ENCODE measurements at regions not wholly inside any gene's neighbourhood (a gene's known extent, or its start where the extent isn't known, plus 50 kb on each side); places are given as distances from the start of the nearest gene placed in this dataset.
"Not testable (repeated sequence)": the region's sequence is repeated elsewhere in the genome, so short reads cannot be mapped to it uniquely, and the experiment has no call there.

DNA sequence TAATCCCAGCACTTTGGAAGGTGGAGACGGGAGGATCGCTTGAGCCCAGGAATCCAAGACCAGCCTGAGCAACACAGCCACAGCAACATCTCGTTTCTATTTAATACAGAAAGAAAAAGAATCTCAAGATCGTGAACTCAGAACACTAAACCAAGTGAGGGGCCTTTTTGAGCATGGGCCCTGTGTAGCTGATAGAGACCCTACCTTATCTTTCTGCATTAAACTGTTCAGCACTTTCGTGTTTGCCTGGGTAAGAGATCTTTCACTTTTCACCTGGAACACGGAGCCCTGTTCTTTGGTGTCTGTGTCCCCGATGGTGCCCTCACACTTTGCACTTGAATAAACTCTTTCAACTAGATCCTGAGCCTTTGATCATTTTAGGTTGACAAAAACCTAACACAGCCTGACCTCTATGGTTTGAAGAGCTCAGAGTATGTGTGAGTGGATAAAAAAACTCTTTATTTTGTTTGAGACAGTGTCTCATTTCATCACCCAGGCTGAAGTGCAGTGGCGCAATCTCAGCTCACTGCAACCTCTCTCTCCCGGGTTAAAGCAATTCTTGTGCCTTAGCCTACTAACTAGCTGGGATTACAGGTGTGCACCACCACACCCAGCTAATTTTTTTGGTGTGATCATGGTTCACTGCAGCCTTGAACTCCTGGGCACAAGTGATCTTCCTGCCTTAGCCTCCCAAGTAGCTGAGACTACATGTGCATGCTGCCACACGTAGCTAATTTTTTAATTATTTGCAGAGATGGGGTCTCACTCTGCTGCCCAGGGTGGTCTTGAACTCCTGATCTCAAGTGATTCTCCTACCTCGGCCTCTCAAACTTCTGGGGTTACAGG lies 83.8 kb upstream of the GRIN2A start:
- DNase-seq (ENCODE audit: low spot score in 2 of 2): no peak

DNA sequence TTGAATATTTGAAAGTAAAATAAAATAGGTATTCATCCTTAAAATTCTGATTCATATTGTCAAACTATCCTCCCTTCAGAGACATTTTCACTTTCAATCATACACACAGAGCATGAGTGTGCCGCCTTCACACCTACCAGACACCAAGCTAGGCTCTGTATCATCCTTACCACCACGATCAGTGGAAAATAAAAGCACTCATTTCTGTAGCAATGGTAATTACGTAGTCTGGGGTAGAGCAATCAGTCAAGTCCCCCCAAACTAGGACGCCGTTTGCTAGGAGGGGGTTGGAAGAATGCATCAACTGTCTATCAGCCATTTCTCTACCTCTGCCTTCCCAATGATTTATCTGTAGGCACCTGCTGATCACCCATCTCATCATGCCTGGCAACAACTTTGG lies 84.6 kb upstream of the GRIN2A start:
- intact Hi-C loops (cut with DNase I; ENCODE audit: low total_unique reads): no loop called here
- no peak overlapping the region for H3K4me3 ChIP-seq (ENCODE audit: low read depth, poor library complexity, severe bottlenecking)
- WGBS, 2 donors: 80 to 86% methylated on average over 5 of the region's 5 CpGs
- no peak for DNase-seq (ENCODE audit: low spot score in 2 of 2)
- TF ChIP-seq, protein P1, sequence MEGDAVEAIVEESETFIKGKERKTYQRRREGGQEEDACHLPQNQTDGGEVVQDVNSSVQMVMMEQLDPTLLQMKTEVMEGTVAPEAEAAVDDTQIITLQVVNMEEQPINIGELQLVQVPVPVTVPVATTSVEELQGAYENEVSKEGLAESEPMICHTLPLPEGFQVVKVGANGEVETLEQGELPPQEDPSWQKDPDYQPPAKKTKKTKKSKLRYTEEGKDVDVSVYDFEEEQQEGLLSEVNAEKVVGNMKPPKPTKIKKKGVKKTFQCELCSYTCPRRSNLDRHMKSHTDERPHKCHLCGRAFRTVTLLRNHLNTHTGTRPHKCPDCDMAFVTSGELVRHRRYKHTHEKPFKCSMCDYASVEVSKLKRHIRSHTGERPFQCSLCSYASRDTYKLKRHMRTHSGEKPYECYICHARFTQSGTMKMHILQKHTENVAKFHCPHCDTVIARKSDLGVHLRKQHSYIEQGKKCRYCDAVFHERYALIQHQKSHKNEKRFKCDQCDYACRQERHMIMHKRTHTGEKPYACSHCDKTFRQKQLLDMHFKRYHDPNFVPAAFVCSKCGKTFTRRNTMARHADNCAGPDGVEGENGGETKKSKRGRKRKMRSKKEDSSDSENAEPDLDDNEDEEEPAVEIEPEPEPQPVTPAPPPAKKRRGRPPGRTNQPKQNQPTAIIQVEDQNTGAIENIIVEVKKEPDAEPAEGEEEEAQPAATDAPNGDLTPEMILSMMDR (IDR thresholded peaks at IDR 0.05): no peak
- no peak for TF ChIP-seq POLR2A (IDR thresholded peaks at IDR 0.05)

More for the DNA sequence above, 83.8 kb upstream of the GRIN2A start:
- 84 to 85% methylated on average over 11 of the region's 11 CpGs for WGBS, 2 donors
- H3K4me3 ChIP-seq (ENCODE audit: low read depth, poor library complexity, severe bottlenecking): no peak overlapping the region
- intact Hi-C loops (cut with DNase I; ENCODE audit: low total_unique reads): no loop called here
- TF ChIP-seq POLR2A (IDR thresholded peaks at IDR 0.05): no peak
- TF ChIP-seq, protein P1 (IDR thresholded peaks at IDR 0.05): no peak

DNA sequence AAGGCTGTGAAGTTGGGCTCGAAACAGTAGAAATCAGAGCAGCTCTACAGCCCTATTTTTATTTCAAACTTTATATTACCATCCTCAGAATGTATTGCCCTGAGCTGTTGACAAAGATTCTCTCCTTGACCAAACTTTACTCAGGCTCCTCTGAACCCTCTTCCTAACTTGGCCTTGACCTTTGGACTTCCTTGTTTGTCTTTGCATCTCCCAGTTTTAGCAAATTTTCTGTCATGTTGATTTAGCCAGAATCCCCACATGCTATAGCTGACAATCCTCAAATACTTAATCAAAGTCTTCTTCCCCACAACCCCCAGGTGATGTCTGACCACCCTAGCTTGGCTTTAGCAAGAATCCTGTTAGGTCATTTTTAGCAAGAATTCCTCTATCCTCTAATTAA lies 87.4 kb upstream of the GRIN2A start:
- H3K4me3 ChIP-seq (ENCODE audit: low read depth, poor library complexity, severe bottlenecking): no peak overlapping the region
- DNase-seq (ENCODE audit: low spot score in 2 of 2): peak in 1 of 2 donors; percentile 3
- 90 to 96% methylated on average over 1 of the region's 1 CpG for WGBS, 2 donors
- no peak for TF ChIP-seq POLR2A (IDR thresholded peaks at IDR 0.05)
- TF ChIP-seq, protein P1 (IDR thresholded peaks at IDR 0.05): no peak
- intact Hi-C loops (cut with DNase I; ENCODE audit: low total_unique reads): no loop called here

DNA sequence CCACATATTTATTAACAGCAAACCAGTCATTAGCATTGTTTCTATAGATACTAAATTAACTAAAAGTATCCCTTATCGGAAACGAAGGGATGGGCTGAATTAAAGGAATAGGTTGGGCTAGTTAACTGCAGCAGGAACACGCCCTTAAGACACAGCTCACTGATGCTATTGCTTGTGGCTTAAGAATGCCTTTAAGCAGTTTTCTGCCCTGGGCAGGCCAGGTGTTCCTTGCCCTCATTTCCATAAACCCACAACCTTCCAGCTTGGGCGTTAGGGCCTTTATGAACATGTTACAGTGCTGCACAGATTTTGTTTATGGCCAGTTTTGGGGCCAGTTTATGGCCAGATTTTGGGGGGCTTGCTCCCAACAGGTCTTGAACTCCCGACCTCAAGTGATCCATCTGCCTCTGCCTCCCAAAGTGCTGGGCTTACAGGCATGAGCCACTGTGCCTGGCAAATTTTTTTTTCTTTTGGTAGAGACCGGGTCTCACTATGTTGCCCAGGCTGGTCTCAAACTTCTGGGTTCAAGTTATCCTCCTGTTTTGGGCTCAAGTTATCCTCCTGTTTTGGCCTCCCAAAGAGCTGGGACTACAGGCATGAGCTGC lies 90.1 kb upstream of the GRIN2A start:
- 82 to 83% methylated on average over 6 of the region's 6 CpGs for WGBS, 2 donors
- intact Hi-C loops (cut with DNase I; ENCODE audit: low total_unique reads): not testable (repeated sequence)

DNA sequence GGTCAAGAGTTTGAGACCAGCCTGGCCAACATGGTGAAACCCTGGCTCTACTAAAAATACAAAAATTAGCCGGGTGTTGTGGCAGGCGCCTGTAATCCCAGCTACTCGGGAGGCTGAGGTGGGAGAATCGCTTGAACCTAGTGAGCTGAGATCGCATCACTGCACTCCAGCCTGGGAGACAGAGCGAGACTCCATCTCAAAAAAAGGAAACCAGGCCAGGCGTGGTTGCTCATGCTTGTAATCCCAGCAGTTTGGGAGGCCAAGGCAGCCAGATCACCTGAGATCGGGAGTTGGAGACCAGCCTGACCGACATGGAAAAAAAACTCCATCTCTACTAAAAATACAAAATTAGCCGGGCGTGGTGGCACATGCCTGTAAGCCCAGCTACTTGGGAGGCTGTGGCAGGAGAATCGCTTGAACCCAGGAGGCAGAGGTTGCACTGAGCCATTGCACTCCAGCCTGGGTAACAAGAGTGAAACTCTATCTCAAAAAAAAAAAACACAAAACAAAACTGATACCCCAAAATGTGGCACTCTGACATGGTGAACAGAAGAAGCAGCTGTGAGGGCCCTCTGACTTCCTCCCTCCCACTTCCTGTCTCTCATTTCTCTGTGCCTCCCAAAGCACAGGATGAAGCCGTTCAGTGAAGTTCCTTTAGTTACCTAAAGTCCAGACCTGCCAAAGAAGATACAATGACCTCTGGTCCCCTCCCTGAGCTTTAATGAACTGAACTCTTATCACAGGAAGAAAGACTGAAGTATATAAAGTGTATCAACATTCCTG lies 93.2 kb upstream of the GRIN2A start:
- H3K4me3 ChIP-seq (ENCODE audit: low read depth, poor library complexity, severe bottlenecking); intact Hi-C loops (cut with DNase I; ENCODE audit: low total_unique reads): not testable (repeated sequence)
- DNase-seq (ENCODE audit: low spot score in 2 of 2): peak in 1 of 2 donors; percentile 53
- WGBS, 2 donors: 87 to 92% methylated on average over 13 of the region's 13 CpGs

More for the DNA sequence above, 90.1 kb upstream of the GRIN2A start:
- not testable (repeated sequence) for H3K4me3 ChIP-seq (ENCODE audit: low read depth, poor library complexity, severe bottlenecking)
- DNase-seq (ENCODE audit: low spot score in 2 of 2): peak in 1 of 2 donors; percentile 25

DNA sequence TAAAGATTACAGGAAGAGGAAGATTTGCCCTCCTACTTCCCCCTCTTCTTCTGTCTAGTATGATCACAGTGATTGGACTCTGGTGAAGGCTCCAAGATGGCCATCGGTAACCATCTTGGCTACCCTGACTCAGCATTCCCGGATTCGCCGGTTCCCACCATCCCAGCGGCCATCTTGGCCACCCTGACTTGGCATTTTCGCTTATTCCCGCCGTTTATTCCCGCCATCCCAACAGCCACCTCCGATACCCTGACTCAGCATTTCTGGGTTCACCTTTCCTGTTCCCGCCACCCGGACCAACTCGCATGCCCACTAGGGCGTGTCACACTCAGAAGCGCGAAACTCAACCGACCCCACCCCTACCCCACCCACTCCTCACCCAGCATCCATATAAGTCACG lies 95.4 kb upstream of the GRIN2A start:
- TF ChIP-seq, protein P1 (IDR thresholded peaks at IDR 0.05): no peak
- TF ChIP-seq POLR2A (IDR thresholded peaks at IDR 0.05): no peak

More for the DNA sequence above, 95.4 kb upstream of the GRIN2A start:
- intact Hi-C loops (cut with DNase I; ENCODE audit: low total_unique reads): no loop called here
- peak in 1 of 2 donors; percentile 67 for DNase-seq (ENCODE audit: low spot score in 2 of 2)
- WGBS, 2 donors: 86% methylated on average over 18 of the region's 18 CpGs
- no peak overlapping the region for H3K4me3 ChIP-seq (ENCODE audit: low read depth, poor library complexity, severe bottlenecking)
